Memory B cell (primary cell): ENCODE measurements at regions not wholly inside any gene's neighbourhood (a gene's known extent, or its start where the extent isn't known, plus 50 kb on each side); places are given as distances from the start of the nearest gene placed in this dataset.
A peak's percentile ranks its signal among the peaks of the same experiment; 100 is the strongest.
"Not testable (repeated sequence)": the region's sequence is repeated elsewhere in the genome, so short reads cannot be mapped to it uniquely, and the experiment has no call there.

Experiments
- ATAC-seq: fragments of 150-1000 bp; cut with Tn5 transposase; 2 replicates; pipeline ENCODE4 v1.10.0; 2021; ENCODE audit warnings: low read depth, mild to moderate bottlenecking, moderate library complexity
- DNase-seq, 2 donors: peaks; one replicate each; pipeline ENCODE4 v3.0.0; 2022; ENCODE audit warnings: low spot score in 2 of 2
- H3K27ac Mint-ChIP-seq: one replicate; pipeline ENCODE4 v1.8.0; 2022; ENCODE audit warnings: mild to moderate bottlenecking, moderate library complexity, mixed read lengths
- H3K27me3 Mint-ChIP-seq: one replicate; pipeline ENCODE4 v1.8.0; 2022; ENCODE audit warnings: mixed read lengths
- H3K36me3 Mint-ChIP-seq: one replicate; pipeline ENCODE4 v1.8.0; 2022; ENCODE audit warnings: mild to moderate bottlenecking, mixed read lengths
- H3K4me1 Mint-ChIP-seq: one replicate; pipeline ENCODE4 v1.8.0; 2022; ENCODE audit warnings: mixed read lengths
- H3K4me3 Mint-ChIP-seq: one replicate; pipeline ENCODE4 v1.8.0; 2022; ENCODE audit warnings: mild to moderate bottlenecking, moderate library complexity, mixed read lengths
- H3K9me3 Mint-ChIP-seq: one replicate; pipeline ENCODE4 v1.8.0; 2022; ENCODE audit warnings: mixed read lengths

- Mint-ChIP-seq H3K27me3 (no peaks in the 10 kb centered on the region), H3K4me3 (no peak overlapping the region), H3K27ac (no peak overlapping the region), H3K36me3 (no peaks in the 10 kb centered on the region), H3K4me1 (peaks cover 15% of the 10 kb centered on the region), H3K9me3 (no peaks in the 10 kb centered on the region)
- DNase-seq = no peak
- no peak for ATAC-seq
These were observed 51.9 kb upstream of the LRRK2 start for GRCh38 chr12:40172879-40173278.

GRCh38 chr12:40171501-40171900 lies 53.3 kb upstream of the LRRK2 start:
- Mint-ChIP-seq H3K36me3 (no peaks in the 10 kb centered on the region), H3K4me1 (peaks cover 15% of the 10 kb centered on the region), H3K27me3 (no peaks in the 10 kb centered on the region), H3K9me3 (no peaks in the 10 kb centered on the region), H3K27ac (no peak overlapping the region), H3K4me3 (no peak overlapping the region)
- DNase-seq (no peak), ATAC-seq (no peak)

GRCh38 chr12:40171066-40171465 lies 53.7 kb upstream of the LRRK2 start:
- H3K4me1 Mint-ChIP-seq = peaks cover 15% of the 10 kb centered on the region
- H3K4me3 Mint-ChIP-seq = no peak overlapping the region
- ATAC-seq = no peak
- DNase-seq = no peak
- no peaks in the 10 kb centered on the region for H3K27me3 Mint-ChIP-seq
- no peak overlapping the region for H3K27ac Mint-ChIP-seq
- no peaks in the 10 kb centered on the region for H3K36me3 Mint-ChIP-seq
- H3K9me3 Mint-ChIP-seq = no peaks in the 10 kb centered on the region

- DNase-seq (no peak), ATAC-seq (no peak)
- Mint-ChIP-seq H3K4me3 (no peak overlapping the region), H3K27ac (no peak overlapping the region), H3K4me1 (peaks cover 15% of the 10 kb centered on the region), H3K9me3 (no peaks in the 10 kb centered on the region), H3K36me3 (no peaks in the 10 kb centered on the region), H3K27me3 (no peaks in the 10 kb centered on the region)
These were observed 54.2 kb upstream of the LRRK2 start for GRCh38 chr12:40170593-40170992.

DNA sequence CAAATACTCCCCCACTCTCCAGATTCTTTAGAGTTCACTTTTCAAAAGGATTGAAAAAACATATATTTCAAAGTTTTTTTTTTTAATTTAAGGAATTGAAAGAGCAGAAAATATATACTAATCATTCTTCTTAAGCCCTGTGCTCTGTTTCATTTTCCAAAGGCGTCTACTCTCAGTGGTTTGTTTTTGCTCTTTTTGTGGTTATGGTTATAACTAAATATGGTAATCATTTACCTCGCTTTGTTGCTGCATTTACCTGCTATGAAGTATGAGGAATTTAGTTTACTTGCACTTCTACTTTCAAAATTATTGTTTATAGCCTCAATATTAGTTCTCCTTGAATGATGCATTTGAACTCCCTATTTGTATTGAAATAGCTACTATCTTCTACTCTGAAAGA lies 55.9 kb upstream of the LRRK2 start:
- Mint-ChIP-seq H3K27ac (peak overlapping the region; percentile 67), H3K36me3 (peaks cover 3% of the 10 kb centered on the region), H3K4me1 (peaks cover 13% of the 10 kb centered on the region), H3K27me3 (no peaks in the 10 kb centered on the region), H3K4me3 (peak overlapping the region; percentile 69), H3K9me3 (peaks cover 5% of the 10 kb centered on the region)
- no peak for DNase-seq
- ATAC-seq = peak; percentile 92

- not testable (repeated sequence) for H3K9me3 Mint-ChIP-seq, H3K27ac Mint-ChIP-seq, H3K27me3 Mint-ChIP-seq, DNase-seq, H3K36me3 Mint-ChIP-seq
- Mint-ChIP-seq H3K4me3 (peak overlapping the region; percentile 69), H3K4me1 (peaks cover 13% of the 10 kb centered on the region)
- ATAC-seq = peak; percentile 39
These were observed 56.4 kb upstream of the LRRK2 start for GRCh38 chr12:40168419-40168818.

GRCh38 chr12:40168001-40168400 lies 56.8 kb upstream of the LRRK2 start:
- DNase-seq = no peak
- H3K27me3 Mint-ChIP-seq = no peaks in the 10 kb centered on the region
- H3K4me1 Mint-ChIP-seq = peaks cover 13% of the 10 kb centered on the region
- H3K9me3 Mint-ChIP-seq = peaks cover 5% of the 10 kb centered on the region
- peak overlapping the region; percentile 69 for H3K4me3 Mint-ChIP-seq
- peaks cover 3% of the 10 kb centered on the region for H3K36me3 Mint-ChIP-seq
- peak; percentile 25 for ATAC-seq
- no peak overlapping the region for H3K27ac Mint-ChIP-seq

- peaks cover 7% of the 10 kb centered on the region for H3K9me3 Mint-ChIP-seq
- no peak overlapping the region for H3K27ac Mint-ChIP-seq
- ATAC-seq (no peak), DNase-seq (no peak)
- no peaks in the 10 kb centered on the region for H3K27me3 Mint-ChIP-seq
- H3K36me3 Mint-ChIP-seq = peaks cover 3% of the 10 kb centered on the region
- no peak overlapping the region for H3K4me3 Mint-ChIP-seq
- peaks cover 10% of the 10 kb centered on the region for H3K4me1 Mint-ChIP-seq
These were observed 59.3 kb upstream of the SLC2A13 start for GRCh38 chr12:40165179-40165578.

DNA sequence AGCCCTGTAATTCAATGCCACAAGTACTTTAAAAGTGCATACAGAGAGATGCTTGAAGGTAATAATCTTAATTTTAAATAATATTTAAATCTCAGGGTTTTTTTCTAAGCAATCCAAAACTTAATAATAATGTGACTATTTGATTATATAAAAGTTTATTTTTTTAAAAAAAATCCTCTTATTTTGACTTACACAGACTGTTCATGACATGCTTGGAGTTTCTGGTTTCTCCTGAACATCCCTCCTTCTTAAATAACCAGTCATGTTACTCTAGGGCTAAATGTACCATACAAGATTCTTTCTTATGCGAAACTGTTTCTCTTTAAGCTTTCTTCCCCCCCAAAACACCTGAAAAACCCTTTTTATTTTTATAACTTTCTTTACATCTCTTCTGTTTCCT lies 58.2 kb upstream of the SLC2A13 start:
- DNase-seq (no peak), ATAC-seq (no peak)
- Mint-ChIP-seq H3K4me3 (no peak overlapping the region), H3K27ac (no peak overlapping the region), H3K36me3 (peaks cover 3% of the 10 kb centered on the region), H3K9me3 (peaks cover 7% of the 10 kb centered on the region), H3K4me1 (peaks cover 7% of the 10 kb centered on the region), H3K27me3 (no peaks in the 10 kb centered on the region)

DNA sequence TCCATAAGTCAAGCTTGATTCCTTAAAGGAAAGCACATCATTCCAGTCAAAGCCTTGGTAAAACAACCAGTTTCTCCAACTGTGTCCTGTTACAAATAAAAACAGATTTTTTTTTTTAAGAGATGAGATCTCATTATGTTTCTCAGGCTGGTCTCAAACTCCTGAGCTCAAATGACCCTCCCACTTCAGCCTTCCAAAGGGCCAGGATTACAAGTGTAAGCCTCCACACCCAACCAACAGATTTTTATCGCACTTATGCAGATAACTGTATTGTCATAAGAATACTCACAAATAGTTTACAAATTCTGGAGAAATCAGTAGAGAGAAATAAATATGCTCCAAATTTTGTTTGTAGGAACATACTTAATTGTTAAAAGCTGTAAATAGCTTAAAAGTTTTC lies 56.2 kb upstream of the SLC2A13 start:
- Mint-ChIP-seq H3K36me3 (peaks cover 3% of the 10 kb centered on the region), H3K4me3 (no peak overlapping the region), H3K27me3 (no peaks in the 10 kb centered on the region), H3K4me1 (peaks cover 13% of the 10 kb centered on the region), H3K27ac (no peak overlapping the region), H3K9me3 (peaks cover 7% of the 10 kb centered on the region)
- no peak for DNase-seq
- no peak for ATAC-seq

DNA sequence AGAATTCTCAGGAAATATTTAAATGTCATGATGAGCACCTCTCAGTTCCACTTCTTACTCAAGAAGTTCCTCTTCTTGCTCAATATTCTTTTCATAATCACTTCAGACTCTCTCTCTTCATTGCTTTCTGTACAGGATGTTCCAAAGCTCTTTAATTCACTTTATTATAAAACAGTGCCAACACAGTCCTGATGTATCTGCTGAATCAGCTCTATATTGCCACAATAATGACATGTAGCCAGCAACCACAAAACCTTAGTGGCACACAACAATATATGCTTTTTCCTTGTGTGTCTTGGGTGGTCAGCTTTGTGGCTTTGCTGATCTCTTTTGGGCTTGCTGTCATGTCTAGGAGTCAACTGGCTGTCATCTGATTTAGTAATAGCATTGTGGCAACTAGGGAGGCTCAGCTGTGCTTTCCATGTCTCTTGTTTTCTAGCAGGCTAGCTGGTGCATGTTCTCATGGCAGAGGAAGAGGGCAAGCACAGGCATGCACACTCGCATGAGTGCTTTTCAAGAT lies 52.8 kb upstream of the SLC2A13 start:
- ATAC-seq = peak; percentile 60
- H3K36me3 Mint-ChIP-seq = no peaks in the 10 kb centered on the region
- peak overlapping the region; percentile 32 for H3K27ac Mint-ChIP-seq
- DNase-seq = no peak
- no peaks in the 10 kb centered on the region for H3K27me3 Mint-ChIP-seq
- H3K4me1 Mint-ChIP-seq = peaks cover 21% of the 10 kb centered on the region
- no peak overlapping the region for H3K4me3 Mint-ChIP-seq
- H3K9me3 Mint-ChIP-seq = peaks cover 2% of the 10 kb centered on the region

DNA sequence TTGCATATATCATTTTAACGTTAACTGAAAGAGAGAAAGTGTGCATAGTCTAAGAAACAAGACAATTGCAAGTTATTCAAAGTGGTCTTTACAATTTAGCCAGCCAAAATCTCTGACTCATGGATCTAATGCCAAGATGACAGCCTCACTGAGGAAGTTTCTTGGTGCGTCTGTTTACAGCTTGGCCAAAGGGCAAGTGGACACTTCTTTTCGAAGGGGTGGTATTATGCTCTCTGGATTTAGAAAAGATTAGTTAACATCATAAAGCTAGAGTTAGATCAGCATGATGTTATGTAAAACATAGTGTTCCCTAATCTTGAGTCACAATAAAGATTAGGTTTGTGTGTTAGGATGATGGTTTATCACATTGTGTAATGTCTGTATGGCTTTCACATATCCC lies 51.5 kb upstream of the SLC2A13 start:
- Mint-ChIP-seq H3K4me3 (no peak overlapping the region), H3K4me1 (peaks cover 27% of the 10 kb centered on the region), H3K27ac (no peak overlapping the region), H3K36me3 (no peaks in the 10 kb centered on the region), H3K27me3 (no peaks in the 10 kb centered on the region), H3K9me3 (peaks cover 2% of the 10 kb centered on the region)
- ATAC-seq (no peak), DNase-seq (no peak)

- Mint-ChIP-seq H3K4me3 (no peak overlapping the region), H3K36me3 (no peaks in the 10 kb centered on the region), H3K27ac (peak overlapping the region; percentile 80), H3K4me1 (peaks cover 27% of the 10 kb centered on the region), H3K9me3 (peaks cover 2% of the 10 kb centered on the region), H3K27me3 (no peaks in the 10 kb centered on the region)
- ATAC-seq (peak; percentile 69), DNase-seq (no peak)
These were observed 50.3 kb upstream of the SLC2A13 start for GRCh38 chr12:40156021-40156764.
